K562 (cell line): ENCODE measurements at regions not wholly inside any gene's neighbourhood (a gene's known extent, or its start where the extent isn't known, plus 50 kb on each side); places are given as distances from the start of the nearest gene placed in this dataset.

Experiments
- ATAC-seq: fragments of 200-7000 bp; cut with Tn5 transposase; 3 replicates; pipeline ENCODE4 v1.9.1; 2020; ENCODE audit warnings: moderate library complexity
- BruUV-seq: library from RNA; stranded (reverse); fragments of 400-500 nt; replicated peaks from 2 replicates; lab custom pipeline; 2021; lab: Mats Ljungman, UMichigan
- CTCF ChIA-PET: fragments of 300-600 bp; formaldehyde crosslinking; extraction: SDS; loops from one replicate; lab custom pipeline; 2021; ENCODE audit warnings: low intra/inter-chr PET ratio; lab: Yijun Ruan, JAX
- POLR2A ChIA-PET: fragments of 300-600, 350-650 bp; sonication (Branson Sonifier 250); formaldehyde crosslinking; extraction: SDS; loops from one replicate; lab custom pipeline; 2021; ENCODE audit warnings: antibody characterized with exemption, inconsistent platforms; lab: Yijun Ruan, JAX
- DNase-seq, 4 experiments: peaks; one replicate each; pipeline versions ENCODE4 v3.0.0 to v3.0.0-alpha.2; 2011 to 2018; ENCODE audit warnings: low spot score in 3 of 4, mixed read lengths in 3 of 4; ENCODE audit errors: extremely low read depth in 1 of 4
- FAIRE-seq: peaks from 2 replicates; lab custom pipeline; 2011; peaks lifted over from hg19 to GRCh38; lab: Jason Lieb, UNC
- H2AFZ ChIP-seq: 2 replicates; pipeline ENCODE4 v1.6.0; 2011; ENCODE audit warnings: low read depth, low read length, control low read depth, inconsistent platforms
- H3K27ac ChIP-seq: fragments of 200-600 bp; 3 replicates; pipeline ENCODE4 v1.8.0; 2011; ENCODE audit warnings: low read depth, mild to moderate bottlenecking, control low read depth, inconsistent platforms, low read length, moderate library complexity, mixed read lengths; ENCODE audit errors: extremely low read depth
- H3K27me3 ChIP-seq, 2 experiments: fragments of 300-600 bp in 1 of 2; 2 replicates in 1 of 2; 3 replicates in 1 of 2; pipeline versions ENCODE4 v1.6.0 to v1.8.0; 2011; ENCODE audit warnings: inconsistent platforms in 2 of 2, low read length in 2 of 2, mild to moderate bottlenecking in 1 of 2, mixed read lengths in 1 of 2, moderate library complexity in 1 of 2; ENCODE audit not compliant: control insufficient read depth in 2 of 2, insufficient read depth in 2 of 2
- H3K36me3 ChIP-seq: fragments of 300-600 bp; 3 replicates; pipeline ENCODE4 v1.8.0; 2011; ENCODE audit warnings: mild to moderate bottlenecking, low read length, inconsistent platforms; ENCODE audit not compliant: control insufficient read depth, insufficient read depth
- H3K4me1 ChIP-seq, 2 experiments: fragments of 200-600 bp in 1 of 2; replicated peaks in 1 of 2; 2 replicates in 1 of 2; 3 replicates in 1 of 2; pipeline versions ENCODE4 v1.5.1 to v1.8.0; 2011; ENCODE audit warnings: inconsistent platforms in 2 of 2, low read length in 2 of 2, mild to moderate bottlenecking in 1 of 2, mixed read lengths in 1 of 2, moderate library complexity in 1 of 2; ENCODE audit not compliant: control insufficient read depth in 2 of 2, insufficient read depth in 2 of 2
- H3K4me2 ChIP-seq: 2 replicates; pipeline ENCODE4 v1.6.1; 2011; ENCODE audit warnings: low read length, control low read depth, inconsistent platforms, mixed read lengths; ENCODE audit not compliant: insufficient read depth
- H3K4me3 ChIP-seq: fragments of 200-600 bp; sonication (generic), shearing (Covaris generic); 2 replicates; pipeline ENCODE4 v1.5.1; 2016; ENCODE audit warnings: control low read depth, inconsistent platforms
- H3K79me2 ChIP-seq: fragments of 200-600 bp; 3 replicates; pipeline ENCODE4 v1.8.0; 2011; ENCODE audit warnings: low read length, inconsistent platforms; ENCODE audit not compliant: control insufficient read depth, insufficient read depth
- H3K9ac ChIP-seq, 2 experiments: 2 replicates each; pipeline versions ENCODE4 v1.6.0 to v1.6.1; 2011; ENCODE audit warnings: low read depth in 2 of 2, low read length in 2 of 2, control low read depth in 1 of 2, inconsistent platforms in 1 of 2, mild to moderate bottlenecking in 1 of 2, mixed read lengths in 1 of 2; ENCODE audit not compliant: insufficient read depth in 1 of 2
- H3K9me1 ChIP-seq: one replicate; pipeline ENCODE4 v1.6.0; 2011; ENCODE audit warnings: inconsistent platforms, mild to moderate bottlenecking, low read length, moderate library complexity; ENCODE audit not compliant: control insufficient read depth, insufficient read depth
- H3K9me3 ChIP-seq: replicated peaks from 2 replicates; pipeline ENCODE4 v1.5.1; 2011; ENCODE audit warnings: low read depth, low read length, inconsistent platforms; ENCODE audit not compliant: control insufficient read depth, insufficient read depth
- H4K20me1 ChIP-seq: replicated peaks from 2 replicates; pipeline ENCODE4 v1.6.1; 2011; ENCODE audit warnings: low read length, inconsistent platforms, mixed read lengths; ENCODE audit not compliant: control insufficient read depth, insufficient read depth
- ARHGAP35 ChIP-seq: fragments of 450-650 bp; IDR thresholded peaks from 2 replicates; pipeline ENCODE4 v1.6.1; 2018; ENCODE audit not compliant: partially characterized antibody
- CCAR2 ChIP-seq: fragments of 200-400 bp; formaldehyde crosslinking; IDR thresholded peaks from 2 replicates; pipeline ENCODE4 v1.6.1; 2017; ENCODE audit warnings: mild to moderate bottlenecking, low read depth, low read length
- CHCHD3 ChIP-seq: fragments of 250-450 bp; sonication (Bioruptor Pico); IDR thresholded peaks from 2 replicates; pipeline ENCODE4 v2.1.2; 2022; ENCODE audit warnings: mild to moderate bottlenecking
- EP300 ChIP-seq: IDR thresholded peaks from 2 replicates; pipeline ENCODE4 v1.6.1; 2012; ENCODE audit warnings: low read length, improper control_type of control experiment
- GABPB1 ChIP-seq: sonication (generic); formaldehyde crosslinking; IDR thresholded peaks from 2 replicates; pipeline ENCODE4 v1.8.0; 2022; ENCODE audit warnings: mild to moderate bottlenecking, missing genetic modification reagents
- KAT8 ChIP-seq: fragments of 450-650 bp; IDR thresholded peaks from 2 replicates; pipeline ENCODE4 v1.6.1; 2016; ENCODE audit warnings: low read depth, mild to moderate bottlenecking
- NCOA4 ChIP-seq: fragments of 450-650 bp; IDR thresholded peaks from 2 replicates; pipeline ENCODE4 v1.6.1; 2018; ENCODE audit warnings: mild to moderate bottlenecking; ENCODE audit not compliant: partially characterized antibody
- PCBP1 ChIP-seq: fragments of 200-400 bp; formaldehyde crosslinking; IDR thresholded peaks from 2 replicates; pipeline ENCODE4 v1.6.1; 2018; ENCODE audit warnings: mild to moderate bottlenecking, low read depth, low read length; ENCODE audit not compliant: poor library complexity, severe bottlenecking
- SETDB1 ChIP-seq: IDR thresholded peaks from one replicate; pipeline ENCODE4 v1.6.1; 2012; ENCODE audit warnings: low read length, control low read depth, inconsistent platforms
- TGIF2 ChIP-seq: sonication (generic); formaldehyde crosslinking; IDR thresholded peaks from 2 replicates; pipeline ENCODE4 v1.8.1; 2022; ENCODE audit warnings: mild to moderate bottlenecking, missing genetic modification reagents, moderate library complexity
- in situ Hi-C: fragments of 300-500 bp; cut with MboI; formaldehyde crosslinking; loops from 4 replicates; pipeline ENCODE4 v1.15.0; 2018; ENCODE audit warnings: inconsistent platforms, mixed read lengths
- intact Hi-C: fragments of 100-400 bp; cut with micrococcal nuclease; formaldehyde crosslinking; loops from 2 replicates; pipeline ENCODE4 v1.14.2; 2022
- TF ChIP-seq, protein P1 (sequence below): fragments of 450-650 bp; formaldehyde crosslinking; IDR thresholded peaks from 2 replicates; pipeline ENCODE4 v1.4.0; 2022; ENCODE audit warnings: mild to moderate bottlenecking, moderate library complexity
- TF ChIP-seq, protein P2 (sequence below): fragments of 450-650 bp; IDR thresholded peaks from 2 replicates; pipeline ENCODE4 v1.6.1; 2018; ENCODE audit not compliant: partially characterized antibody

DNA sequence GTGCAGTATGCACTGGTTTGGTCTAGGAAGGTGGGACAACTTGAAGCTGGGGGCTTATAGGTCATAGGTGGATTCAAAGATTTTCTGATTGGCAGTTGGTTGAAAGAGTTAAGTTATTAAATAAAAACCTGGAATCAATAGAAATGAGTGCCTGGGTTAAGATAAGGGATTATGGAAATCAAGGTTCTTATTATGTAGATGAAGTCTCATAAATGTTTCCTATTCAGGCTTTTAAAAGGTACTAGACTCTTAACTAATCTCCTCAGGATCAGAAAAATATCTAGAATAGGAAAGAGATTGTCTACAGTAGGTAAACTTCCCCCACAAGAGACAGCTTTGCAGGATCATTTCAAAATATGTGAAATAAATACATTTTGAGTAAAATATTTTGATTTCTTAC is 163.3 kb upstream of the FBN2 start:
- Histone ChIP-seq H3K36me3 (no peaks in the 10 kb centered on the region), H2AFZ (no peak overlapping the region), H3K27ac (no peak overlapping the region), H3K9ac (no peak overlapping the region), H3K27me3 (no peaks in the 10 kb centered on the region), H3K79me2 (no peaks in the 10 kb centered on the region), H4K20me1 (no peaks in the 10 kb centered on the region), H3K4me3 (no peak overlapping the region), H3K9me3 (no peaks in the 10 kb centered on the region), H3K4me2 (no peak overlapping the region), H3K4me1 (no peaks in the 10 kb centered on the region), H3K9me1 (no peaks in the 10 kb centered on the region)
- no peak for FAIRE-seq
- TF ChIP-seq PCBP1 (no peak), GABPB1 (CRISPR knock-in tag) (no peak), ARHGAP35 (no peak), CCAR2 (no peak), SETDB1 (no peak), CHCHD3 (CRISPR knock-in tag) (no peak), EP300 (no peak), NCOA4 (no peak), TGIF2 (CRISPR knock-in tag) (no peak), KAT8 (no peak)
- TF ChIP-seq, protein P1, sequence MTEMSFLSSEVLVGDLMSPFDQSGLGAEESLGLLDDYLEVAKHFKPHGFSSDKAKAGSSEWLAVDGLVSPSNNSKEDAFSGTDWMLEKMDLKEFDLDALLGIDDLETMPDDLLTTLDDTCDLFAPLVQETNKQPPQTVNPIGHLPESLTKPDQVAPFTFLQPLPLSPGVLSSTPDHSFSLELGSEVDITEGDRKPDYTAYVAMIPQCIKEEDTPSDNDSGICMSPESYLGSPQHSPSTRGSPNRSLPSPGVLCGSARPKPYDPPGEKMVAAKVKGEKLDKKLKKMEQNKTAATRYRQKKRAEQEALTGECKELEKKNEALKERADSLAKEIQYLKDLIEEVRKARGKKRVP (CRISPR knock-in tag), result no peak
- TF ChIP-seq, protein P2, sequence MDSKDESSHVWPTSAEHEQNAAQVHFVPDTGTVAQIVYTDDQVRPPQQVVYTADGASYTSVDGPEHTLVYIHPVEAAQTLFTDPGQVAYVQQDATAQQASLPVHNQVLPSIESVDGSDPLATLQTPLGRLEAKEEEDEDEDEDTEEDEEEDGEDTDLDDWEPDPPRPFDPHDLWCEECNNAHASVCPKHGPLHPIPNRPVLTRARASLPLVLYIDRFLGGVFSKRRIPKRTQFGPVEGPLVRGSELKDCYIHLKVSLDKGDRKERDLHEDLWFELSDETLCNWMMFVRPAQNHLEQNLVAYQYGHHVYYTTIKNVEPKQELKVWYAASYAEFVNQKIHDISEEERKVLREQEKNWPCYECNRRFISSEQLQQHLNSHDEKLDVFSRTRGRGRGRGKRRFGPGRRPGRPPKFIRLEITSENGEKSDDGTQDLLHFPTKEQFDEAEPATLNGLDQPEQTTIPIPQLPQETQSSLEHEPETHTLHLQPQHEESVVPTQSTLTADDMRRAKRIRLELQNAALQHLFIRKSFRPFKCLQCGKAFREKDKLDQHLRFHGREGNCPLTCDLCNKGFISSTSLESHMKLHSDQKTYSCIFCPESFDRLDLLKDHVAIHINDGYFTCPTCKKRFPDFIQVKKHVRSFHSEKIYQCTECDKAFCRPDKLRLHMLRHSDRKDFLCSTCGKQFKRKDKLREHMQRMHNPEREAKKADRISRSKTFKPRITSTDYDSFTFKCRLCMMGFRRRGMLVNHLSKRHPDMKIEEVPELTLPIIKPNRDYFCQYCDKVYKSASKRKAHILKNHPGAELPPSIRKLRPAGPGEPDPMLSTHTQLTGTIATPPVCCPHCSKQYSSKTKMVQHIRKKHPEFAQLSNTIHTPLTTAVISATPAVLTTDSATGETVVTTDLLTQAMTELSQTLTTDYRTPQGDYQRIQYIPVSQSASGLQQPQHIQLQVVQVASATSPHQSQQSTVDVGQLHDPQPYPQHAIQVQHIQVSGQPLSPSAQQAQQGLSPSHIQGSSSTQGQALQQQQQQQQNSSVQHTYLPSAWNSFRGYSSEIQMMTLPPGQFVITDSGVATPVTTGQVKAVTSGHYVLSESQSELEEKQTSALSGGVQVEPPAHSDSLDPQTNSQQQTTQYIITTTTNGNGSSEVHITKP, result no peak
- ATAC-seq, result no peak
- ChIA-PET POLR2A (interaction anchor here (0.8 kb wide), 1 partner anchor 10 kb away, joined by 3 read pairs; no protein-coding TSS in a partner anchor), CTCF (no interaction called here)
- in situ Hi-C loops, result no loop called here
- DNase-seq, result no peak
- no TSS peak for BruUV-seq
- intact Hi-C loops, result no loop called here
